ENCODE measurements at regions not wholly inside any gene's neighbourhood (a gene's known extent, or its start where the extent isn't known, plus 50 kb on each side); places are given as distances from the start of the nearest gene placed in this dataset.

DNA sequence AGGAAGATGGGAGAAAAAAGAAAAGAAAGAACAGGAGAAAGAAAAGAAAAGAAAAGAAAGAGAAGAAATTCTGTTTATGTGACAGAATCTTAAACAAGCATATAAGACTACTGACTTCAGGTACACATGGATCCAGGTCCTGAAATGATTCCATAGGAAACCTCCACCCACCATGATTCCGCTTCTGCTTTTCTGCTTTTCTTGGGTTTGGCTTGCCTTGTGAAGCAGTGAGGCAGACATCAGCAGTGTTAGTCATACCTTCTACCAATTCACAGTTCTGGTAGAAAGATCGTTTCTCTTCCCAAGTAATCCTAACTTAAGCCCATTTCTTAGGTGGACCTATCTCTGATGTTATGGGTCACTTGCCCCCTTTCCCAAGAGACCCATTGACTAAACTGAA, 660.1 kb upstream of the RBFOX1 start:
- no peak for TF ChIP-seq EZH2 (IDR thresholded peaks at IDR 0.05; ENCODE audit: low read length, unreplicated experiment)
- TF ChIP-seq EZH2phosphoT487 (IDR thresholded peaks at IDR 0.05; ENCODE audit: borderline replicate concordance, low read length): no peak
- TF ChIP-seq CTCF (conservative IDR thresholded peaks at IDR 0.05; ENCODE audit: low read depth, low read length): no peak
